HG02798 (cell line): ENCODE measurements at regions not wholly inside any gene's neighbourhood (a gene's known extent, or its start where the extent isn't known, plus 50 kb on each side); places are given as distances from the start of the nearest gene placed in this dataset.

Source experiments
- ATAC-seq: cut with Tn5 transposase; IDR thresholded peaks from one replicate; pipeline ENCODE4 v1.9.1; 2021; ENCODE audit warnings: mild to moderate bottlenecking; ENCODE audit not compliant: unreplicated experiment, poor library complexity

DNA sequence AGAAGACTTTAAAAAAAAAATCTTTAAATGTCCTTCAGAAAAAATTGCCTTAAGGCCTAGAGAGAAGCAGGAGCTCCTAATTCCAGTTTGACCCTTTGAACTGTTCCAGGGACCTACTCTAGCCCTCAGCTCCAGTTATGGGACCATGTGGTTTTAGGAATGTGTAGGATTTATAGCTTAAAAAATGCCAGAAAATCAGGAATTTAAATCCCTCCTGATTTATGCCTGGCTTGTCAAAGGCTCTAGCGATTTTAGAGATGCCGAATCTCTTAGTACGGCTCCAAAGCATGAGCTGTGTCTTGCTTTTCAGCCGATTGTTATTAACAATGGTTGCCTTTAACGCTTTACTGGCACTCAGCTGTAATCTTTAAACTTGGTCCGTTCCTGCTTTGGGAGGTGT, 130.6 kb upstream of the NPVF start:
- ATAC-seq = no peak

DNA sequence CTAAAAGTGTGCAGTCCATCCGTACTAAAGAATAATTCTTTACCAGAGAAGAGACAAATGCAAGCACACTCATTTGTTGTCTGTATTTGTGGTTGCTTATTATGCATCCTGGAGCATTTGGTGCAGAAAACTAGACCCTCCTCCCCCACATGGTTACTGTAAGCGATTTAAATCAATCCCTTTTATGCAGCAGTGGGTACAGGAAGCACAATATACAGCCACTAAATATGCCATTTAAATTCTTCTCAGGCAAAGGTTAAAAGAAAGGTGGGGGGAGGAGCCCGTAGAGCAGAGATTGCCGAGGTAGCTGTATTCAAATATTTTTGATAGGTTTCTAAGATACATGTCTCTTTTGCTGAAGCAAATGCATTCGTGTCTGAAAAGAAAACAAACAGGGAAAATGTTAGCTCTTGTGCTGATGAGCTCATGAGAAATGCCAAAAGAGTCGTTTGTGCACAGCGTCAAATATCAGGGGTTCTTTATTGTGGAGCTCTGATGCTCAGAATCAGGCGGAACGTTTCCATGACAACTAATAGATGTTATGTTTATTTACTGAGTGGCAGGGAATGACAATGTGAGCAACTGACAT, 131.3 kb upstream of the NPVF start:
- ATAC-seq = no peak

DNA sequence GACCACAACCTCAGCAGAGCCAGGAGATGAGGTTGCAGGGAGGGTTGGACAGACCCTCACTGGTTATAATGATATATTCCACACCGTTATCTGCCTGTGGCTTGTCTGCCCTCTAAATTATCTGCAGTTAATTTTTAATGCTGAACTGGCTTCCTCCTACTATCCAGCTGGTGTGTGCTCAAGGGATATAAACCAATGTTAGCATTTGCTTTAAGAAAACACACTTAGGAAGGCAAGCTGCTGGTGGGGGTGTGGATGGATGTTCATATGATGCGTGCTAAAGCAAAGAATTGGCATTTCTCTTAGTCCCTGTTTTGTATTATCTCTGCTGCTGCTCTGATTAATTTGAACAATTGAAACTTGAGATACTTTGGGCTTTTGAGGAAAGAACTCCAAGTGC, 132.2 kb upstream of the NPVF start:
- no peak for ATAC-seq

DNA sequence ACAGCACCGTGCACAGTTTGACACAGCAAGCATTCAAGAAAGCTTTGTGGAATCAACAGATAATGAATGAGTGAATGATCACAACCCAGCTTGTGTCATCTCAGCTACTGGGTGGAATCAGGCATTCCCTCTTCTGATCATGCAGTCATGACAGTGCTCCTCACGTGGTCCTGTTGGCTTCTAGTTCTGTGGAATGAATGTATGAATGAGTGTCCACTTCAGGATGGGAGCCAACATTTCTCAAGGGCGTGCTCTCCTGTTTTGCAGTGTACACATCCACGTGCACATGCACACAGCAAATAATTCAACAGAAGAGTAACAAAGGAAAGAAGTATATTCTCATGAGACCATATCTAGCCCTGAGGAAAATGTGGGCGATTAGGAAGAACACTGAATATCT, 133.1 kb upstream of the NPVF start:
- ATAC-seq = no peak

DNA sequence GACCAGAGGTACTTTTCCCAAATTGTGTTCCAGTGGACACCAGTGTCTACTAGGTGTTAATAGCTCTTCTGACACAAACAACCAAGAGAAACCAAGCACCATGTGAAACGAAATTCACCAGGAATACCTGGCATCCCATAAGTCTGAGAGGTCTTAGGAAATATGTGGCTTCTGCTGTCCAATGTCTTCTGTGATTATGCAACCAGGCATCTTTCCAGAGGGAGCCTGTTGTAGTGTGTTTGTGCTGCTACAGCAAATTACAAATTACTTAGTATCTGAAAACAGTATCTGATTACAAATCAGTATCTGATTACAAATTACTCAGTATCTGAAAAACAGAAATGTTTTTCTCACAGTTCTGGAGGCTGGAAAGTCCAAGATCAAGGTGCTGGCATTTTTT, 133.6 kb upstream of the NPVF start:
- no peak for ATAC-seq

DNA sequence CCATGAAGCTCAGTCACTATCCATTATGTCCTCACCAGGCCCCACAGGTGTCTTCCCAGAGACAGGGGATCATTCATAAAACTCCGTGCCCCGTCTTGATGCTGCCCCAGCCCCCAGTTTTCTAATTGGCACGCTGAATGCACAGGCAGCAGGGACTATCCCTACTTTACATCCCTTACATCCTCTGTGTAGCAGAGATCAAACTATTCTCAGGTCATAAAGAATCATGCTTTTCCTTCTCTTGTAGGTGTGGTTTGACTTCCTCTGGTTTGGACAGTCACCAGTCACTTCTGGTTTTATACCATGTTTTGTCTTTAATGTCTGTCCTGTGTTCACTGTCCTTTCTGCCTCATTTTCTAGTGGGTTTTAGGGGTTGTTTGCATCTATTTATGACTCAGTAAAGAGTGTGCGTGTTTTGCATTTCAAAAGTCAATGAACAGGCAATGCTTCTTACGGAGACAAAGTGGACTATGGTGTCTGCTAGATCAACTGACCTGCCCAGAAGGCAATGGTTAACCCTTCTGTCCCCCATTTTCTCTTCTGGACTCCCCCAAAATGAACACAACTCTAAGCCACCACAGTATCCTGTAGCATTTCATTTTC, 140.4 kb upstream of the NPVF start:
- ATAC-seq = no peak

DNA sequence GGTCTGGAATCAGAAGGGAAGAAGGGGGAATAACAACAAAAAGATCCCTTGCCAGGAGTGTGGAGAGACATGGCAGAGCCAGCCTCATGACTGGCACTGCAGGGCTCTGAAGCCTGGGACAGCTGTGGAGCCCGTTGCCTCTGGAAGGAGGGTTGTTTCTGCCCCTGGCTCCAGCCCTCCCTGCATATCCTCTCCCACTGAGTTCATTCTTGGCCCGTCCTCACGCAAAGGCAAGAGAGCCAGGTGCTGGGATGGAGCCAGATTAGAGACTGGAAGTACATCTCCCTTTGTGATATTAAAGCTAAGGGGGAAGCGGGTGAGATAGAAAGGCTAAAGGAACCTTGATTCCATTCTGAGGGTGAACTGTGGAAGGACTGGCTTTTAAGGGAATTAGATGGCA, 141.5 kb upstream of the NPVF start:
- ATAC-seq = no peak

DNA sequence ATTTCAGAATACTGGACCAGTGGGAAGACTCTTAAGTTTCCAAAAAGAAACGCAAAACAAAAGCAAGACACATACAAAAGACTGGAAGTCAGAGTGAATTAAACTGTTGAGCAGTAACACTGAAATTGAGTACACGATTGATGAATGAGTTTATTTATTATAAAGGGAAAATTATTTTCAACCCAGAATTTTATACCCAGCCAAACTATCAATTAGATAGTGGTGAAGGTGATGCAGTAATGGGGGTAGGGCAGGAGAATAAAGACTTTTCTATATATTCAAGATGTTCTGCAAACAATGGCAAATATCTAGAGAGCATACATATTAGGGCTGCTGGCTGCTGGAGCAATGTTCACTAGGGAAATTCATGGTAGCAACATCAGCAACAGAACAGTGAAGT, 143.7 kb upstream of the NPVF start:
- no peak for ATAC-seq

DNA sequence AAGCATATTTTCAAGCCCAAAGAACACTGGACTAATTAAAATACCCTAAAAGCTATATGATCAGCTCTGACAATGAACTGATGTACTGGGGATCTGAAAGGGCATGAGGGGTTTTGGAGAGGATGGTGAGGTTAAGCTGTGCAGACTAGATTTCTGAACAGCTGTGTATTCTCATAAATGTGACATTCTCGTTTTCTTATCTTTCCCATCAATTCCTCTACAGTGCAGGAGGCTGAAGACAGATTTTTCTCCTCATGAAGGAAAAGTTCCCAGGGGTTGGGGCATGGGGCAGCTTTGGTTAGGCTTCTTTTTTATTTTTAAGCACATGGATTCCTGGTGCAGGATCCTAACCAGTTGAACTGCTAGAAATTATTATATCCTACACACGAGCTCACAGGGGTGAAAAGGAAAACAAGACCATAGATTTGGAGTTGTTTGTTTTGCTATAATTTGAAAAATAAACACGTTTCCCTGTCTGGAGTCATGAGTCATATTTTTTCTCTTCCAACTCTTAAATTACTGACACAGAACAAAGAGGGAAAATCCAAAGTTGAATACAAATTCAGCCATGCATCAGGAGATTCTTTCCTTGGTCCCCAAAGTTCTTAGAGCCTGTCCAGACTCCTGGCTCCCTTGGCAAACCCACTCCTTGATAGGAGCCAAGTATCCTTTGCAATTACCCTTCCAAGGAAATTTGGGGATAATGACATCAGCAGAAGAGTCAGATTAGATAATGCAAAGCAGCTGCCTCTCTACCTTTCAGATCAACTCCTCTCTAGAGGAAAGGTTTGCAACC, 147.7 kb upstream of the NPVF start:
- ATAC-seq = no peak

DNA sequence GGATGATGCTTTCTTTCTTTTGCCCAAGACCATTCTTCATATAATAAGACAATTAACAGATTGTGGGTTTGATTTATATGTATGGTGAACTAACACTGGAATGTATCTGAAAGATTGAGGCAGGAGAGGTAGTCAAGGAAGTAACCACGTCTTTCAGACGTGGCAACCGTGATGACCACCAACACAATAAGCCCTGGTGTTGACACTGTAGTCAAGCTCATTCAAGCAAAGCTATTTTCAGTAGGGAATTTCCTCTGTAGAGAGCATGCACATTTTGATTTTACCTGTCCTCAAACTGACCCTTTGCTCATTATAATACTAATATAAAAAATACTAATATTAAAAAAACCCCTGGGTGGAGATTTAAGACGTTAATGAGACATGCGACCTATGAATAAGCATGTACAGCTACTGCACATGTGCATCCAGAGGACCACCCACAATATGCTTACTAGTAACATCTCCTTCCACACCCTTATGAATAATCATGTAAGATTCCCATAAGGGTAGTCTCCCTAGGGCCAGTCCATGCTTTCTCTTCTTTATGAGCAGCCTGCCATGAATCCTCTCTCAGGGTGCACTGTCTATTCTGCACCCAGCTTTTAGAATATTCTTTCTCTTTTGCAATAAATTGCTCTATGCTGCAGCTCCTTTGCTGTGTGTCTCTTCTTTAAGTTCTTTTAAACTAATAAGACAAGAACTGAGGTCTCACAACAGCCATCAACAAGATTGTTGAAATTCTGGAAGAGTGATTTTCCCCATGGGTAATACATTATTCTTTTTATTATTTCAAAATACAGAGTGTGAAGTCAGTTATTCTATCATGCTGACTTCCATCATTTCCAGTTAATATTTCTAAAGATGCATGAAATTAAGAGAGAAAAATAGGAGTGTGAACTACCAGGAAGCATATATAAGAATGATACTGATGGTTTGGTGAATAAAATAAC, 151.3 kb upstream of the NPVF start:
- no peak for ATAC-seq

DNA sequence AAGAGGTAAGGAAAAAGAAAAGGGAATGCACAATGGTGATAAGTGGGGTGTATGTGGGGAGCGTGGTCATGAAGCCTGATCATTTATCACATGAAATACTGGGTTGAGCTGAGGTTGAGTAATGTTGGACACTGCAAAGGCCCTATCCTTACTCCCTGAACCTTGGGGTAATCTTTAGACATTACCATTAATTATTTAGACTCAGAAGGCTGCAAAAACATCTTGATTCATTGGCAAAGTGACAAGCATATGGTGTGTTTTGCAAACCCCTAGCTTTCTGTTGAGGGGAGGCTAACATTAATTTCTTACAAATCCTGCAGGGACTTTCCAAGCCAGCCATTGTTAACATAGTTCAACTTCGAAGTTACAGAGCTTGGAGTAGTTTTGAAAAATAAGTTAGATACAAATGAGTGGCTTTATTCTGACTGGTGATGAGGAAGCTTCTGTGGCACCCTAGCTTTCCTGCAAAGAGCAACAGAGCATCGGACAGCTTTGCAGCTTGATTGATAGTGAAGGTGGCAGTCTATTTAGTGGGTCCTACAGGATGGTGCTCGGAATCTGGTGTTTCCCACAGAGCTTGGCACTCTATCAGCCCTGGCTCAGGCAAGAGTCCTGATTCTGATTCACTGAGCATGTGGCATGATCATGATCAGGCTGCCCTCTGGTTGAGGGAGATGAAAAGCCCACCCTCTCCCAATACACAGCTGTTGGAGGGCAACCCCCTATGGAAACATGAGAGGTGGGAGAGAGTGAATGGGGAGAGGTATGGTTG, 153.7 kb upstream of the NPVF start:
- ATAC-seq = no peak

DNA sequence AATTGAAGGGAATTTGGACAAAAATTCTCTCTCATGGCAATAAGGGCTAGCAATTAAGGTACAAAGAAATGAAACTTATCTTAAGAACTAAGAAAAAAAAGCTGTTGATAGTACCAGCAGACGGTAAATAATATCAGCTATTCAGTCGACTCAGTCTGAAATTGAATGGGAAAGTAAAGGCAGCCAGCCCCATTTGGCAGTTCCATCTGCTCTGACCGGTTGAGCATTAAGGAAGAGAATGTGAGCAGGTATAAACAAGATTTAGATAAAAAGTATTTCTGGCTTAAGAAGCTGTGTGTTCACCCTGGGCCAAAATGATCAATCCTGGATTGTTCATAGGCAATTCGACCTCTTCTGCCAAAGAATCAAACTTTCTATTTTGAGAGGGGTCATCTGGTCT, 154.6 kb upstream of the NPVF start:
- no peak for ATAC-seq

DNA sequence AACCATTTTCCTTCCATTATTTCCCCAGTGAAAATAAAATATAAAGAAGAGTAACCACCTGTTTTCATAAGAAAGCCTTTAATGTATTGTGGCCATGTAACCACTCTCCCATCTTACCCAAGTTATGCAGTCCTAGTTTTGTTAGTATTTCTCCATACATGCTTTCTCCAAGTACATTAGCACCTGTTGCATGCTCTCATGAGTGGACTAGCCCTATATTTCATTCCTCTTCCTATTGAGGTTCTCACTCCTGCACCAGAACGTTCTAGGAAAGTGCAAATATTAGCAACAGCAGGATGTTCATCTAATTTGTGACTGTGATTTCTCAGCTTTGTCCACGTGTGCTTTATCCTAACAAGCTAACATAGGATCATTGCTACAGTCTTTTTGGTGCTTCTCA, 155.1 kb upstream of the NPVF start:
- ATAC-seq = no peak

DNA sequence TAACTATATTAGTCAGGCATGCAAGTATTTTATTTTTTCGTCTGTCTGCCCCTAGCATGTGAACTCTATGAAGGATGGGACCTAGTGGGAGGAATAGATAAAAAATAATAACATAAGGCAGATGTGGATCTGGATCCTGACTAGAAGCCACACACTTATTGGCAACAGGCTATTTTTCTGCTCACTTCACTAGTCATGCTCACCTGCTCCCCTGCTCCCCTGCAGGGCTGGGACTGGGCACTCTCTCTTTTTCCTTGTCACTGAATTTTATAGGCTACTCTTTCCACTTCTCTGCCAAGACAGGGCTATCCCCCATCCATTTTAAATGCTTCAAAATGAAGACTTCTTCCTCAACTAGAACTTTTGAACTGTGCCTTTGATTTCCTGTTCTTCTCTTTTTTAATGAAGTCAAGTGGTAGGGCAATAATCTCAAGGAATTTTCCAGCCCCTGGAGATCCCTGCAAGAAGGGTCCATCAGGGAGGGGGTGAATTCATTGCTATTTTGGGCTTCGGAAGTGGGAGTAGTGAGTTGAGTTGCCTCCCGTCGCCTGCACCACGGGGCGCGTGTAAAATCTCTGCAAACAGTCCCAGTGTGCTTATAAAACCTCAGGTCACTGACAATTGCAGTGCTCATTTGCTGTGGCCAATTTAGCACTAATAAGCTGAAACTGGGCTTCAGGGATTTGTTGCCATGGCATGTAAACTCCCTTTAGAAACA, 156.7 kb upstream of the NPVF start:
- ATAC-seq = no peak

DNA sequence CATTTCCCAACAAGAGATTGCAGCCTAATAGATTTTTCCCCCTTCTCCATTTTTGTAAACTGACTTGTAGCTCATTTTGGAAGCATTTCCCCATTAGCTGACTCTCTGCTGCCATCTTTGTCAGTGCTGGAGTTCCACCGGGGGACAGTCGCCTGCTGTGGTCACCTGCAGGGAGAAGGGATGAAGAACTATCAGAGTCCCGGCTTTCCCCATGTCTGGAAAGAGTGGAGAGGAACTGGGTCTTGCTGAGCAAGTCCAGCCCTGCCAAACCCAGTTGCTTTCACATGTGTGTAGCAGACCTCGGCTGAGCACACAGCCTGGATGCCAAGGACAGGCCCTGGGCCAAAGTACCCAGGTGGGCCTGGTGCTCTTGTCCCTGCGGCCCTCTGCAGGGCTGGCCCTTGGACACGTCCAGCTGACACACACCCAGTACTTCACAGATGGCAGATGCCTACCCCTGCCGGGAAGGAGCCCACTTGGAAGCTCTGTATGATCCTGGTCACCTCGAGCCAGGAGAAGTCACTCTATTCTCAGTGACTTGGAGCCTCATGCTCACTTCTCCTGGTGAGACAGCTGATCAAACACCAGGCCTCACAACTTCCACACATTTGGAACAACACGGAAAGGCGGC, 157.3 kb upstream of the NPVF start:
- no peak for ATAC-seq

DNA sequence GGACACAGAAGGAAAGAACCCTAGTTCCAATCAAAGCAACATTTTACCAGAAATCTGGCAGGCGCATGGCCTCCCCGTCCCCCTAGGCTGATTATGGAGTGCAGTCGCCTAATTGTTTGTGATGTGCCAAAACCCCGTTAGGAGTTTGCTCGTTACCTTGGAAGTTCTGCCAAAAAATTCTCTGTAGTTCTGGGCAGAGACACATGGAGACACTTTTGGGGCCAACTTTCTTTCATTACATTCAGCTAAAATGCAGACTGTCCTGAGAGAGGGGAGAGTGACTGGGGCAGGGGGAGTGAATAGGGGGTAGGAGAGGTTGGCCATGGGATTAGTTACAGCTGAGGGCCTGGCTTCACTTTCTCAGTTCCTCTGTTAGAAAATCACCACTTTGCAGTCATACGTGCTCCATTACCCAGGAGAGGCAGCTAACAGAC, 158.0 kb upstream of the NPVF start:
- ATAC-seq = no peak

DNA sequence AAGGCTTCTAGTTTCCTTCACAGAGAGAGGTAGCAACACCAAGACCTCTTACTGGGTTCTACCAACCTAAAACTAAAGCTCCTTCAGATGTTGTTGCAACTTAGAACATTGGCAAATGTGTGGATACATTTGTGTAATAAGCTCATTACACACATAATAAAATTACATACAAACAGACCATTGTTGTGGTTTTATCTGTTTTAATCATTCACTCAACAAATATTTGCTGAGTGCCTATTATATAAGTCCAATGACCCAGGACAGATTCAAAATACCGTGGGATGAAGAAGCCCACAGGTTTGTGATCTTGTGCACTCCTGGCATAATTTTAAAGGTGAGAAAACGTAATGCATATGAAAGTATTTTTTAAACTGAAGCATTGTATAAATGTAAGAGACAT, 160.4 kb upstream of the NPVF start:
- no peak for ATAC-seq

DNA sequence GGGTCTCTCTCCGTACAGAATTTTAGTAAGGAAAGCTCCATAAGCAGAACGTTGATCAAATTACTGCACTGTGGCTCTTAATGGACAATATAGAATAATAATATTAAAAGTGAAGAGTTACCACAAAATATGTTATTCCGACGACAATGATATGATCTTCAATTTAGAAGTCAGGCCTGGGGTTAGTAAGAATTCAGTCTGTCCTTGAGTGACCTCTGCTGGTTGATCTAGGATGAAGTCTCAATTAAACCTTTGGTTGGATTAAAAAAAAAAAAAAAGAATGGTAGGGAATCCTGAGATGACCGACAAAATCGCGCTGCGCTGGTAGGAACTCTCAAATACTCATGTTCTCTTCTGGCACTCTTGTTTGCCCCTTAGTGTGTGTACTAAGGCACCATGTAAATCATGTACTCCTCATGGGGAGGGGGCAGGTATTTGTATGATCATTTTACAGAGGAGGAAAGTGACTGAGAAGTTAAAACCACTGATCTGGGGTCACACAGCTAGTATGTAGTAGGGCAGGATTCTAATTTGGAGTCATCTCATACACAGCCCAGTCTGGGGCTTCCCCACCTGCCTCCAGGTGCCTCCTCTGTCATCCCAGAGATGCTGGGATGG, 161.3 kb upstream of the NPVF start:
- ATAC-seq = no peak
